ENCODE measurements at regions not wholly inside any gene's neighbourhood (a gene's known extent, or its start where the extent isn't known, plus 50 kb on each side); places are given as distances from the start of the nearest gene placed in this dataset.

- TF ChIP-seq SIN3A (IDR thresholded peaks at IDR 0.05; ENCODE audit: borderline replicate concordance, insufficient read depth, low read length) (no peak), POLR2AphosphoS5 (IDR thresholded peaks at IDR 0.05; ENCODE audit: low read depth, low read length) (no peak)
Measured at GRCh38 chr3:139117136-139117675, 72.5 kb upstream of the PRR23C start.
